ENCODE measurements at regions not wholly inside any gene's neighbourhood (a gene's known extent, or its start where the extent isn't known, plus 50 kb on each side); places are given as distances from the start of the nearest gene placed in this dataset.

DNA sequence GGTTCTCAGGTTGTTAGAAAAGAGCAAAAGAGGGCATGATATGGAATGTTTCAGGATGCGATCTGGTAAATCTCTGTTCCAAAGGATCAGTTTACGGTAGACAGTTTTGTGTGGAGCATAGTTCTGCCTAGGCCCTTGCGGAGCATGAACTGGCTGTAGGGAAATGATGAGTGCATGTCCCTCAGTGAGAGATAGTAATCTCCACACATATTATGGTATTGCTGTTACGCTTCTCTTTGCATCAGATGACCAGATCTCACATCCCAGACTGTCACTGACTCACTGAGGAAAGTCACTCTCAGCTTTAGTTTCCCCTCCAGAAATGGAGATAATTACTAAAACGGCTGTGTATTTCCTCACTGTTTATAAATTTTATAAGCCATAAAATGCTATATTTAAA, 836.0 kb downstream of the JRKL start:
- no peak overlapping the region for H3K9ac ChIP-seq (ENCODE audit: low read length)
- H3K36me3 ChIP-seq (replicated peaks; ENCODE audit: low read depth, low read length) = no peaks in the 10 kb centered on the region
- no peaks in the 10 kb centered on the region for H3K79me2 ChIP-seq (ENCODE audit: low read length)
- H3K4me3 ChIP-seq (ENCODE audit: low read length) = no peak overlapping the region
- H3K27ac ChIP-seq (ENCODE audit: low read length) = no peak overlapping the region
- no peaks in the 10 kb centered on the region for H3K27me3 ChIP-seq (ENCODE audit: low read depth, low read length)
- H3K4me1 ChIP-seq (ENCODE audit: low read length) = no peaks in the 10 kb centered on the region
- H2AFZ ChIP-seq (ENCODE audit: low read depth, low read length) = no peak overlapping the region
- TF ChIP-seq EZH2phosphoT487 (IDR thresholded peaks at IDR 0.05; ENCODE audit: low read depth) = no peak
- TF ChIP-seq, protein P1, sequence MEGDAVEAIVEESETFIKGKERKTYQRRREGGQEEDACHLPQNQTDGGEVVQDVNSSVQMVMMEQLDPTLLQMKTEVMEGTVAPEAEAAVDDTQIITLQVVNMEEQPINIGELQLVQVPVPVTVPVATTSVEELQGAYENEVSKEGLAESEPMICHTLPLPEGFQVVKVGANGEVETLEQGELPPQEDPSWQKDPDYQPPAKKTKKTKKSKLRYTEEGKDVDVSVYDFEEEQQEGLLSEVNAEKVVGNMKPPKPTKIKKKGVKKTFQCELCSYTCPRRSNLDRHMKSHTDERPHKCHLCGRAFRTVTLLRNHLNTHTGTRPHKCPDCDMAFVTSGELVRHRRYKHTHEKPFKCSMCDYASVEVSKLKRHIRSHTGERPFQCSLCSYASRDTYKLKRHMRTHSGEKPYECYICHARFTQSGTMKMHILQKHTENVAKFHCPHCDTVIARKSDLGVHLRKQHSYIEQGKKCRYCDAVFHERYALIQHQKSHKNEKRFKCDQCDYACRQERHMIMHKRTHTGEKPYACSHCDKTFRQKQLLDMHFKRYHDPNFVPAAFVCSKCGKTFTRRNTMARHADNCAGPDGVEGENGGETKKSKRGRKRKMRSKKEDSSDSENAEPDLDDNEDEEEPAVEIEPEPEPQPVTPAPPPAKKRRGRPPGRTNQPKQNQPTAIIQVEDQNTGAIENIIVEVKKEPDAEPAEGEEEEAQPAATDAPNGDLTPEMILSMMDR (IDR thresholded peaks at IDR 0.05; ENCODE audit: low read depth, low read length) = no peak
- no peaks in the 10 kb centered on the region for H4K20me1 ChIP-seq (ENCODE audit: insufficient read depth, low read length)
- H3K9me3 ChIP-seq (ENCODE audit: insufficient read depth, low read length) = no peaks in the 10 kb centered on the region
- H3K4me2 ChIP-seq (ENCODE audit: low read length) = no peak overlapping the region

DNA sequence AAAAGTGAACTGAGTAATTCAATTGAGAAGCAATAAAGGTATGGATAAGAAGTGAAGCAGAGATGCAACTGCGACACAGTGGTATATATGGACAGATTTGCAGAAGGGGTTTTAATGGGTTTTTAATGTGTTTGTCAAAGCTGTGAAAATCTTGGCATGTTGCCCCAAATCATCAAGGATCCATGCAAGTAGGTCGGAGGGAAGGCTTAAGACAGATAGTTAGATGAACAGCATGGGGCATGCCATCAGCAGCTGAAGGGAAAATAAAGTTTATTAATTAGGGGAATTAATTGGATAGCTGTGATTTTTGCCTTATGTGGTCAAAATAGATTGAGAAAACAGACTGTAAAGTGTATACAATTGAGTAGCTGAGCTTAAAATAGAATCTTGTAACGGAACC, 840.1 kb downstream of the JRKL start:
- H3K4me3 ChIP-seq (ENCODE audit: low read length) = no peak overlapping the region
- H3K27ac ChIP-seq (ENCODE audit: low read length) = no peak overlapping the region
- H2AFZ ChIP-seq (ENCODE audit: low read depth, low read length) = no peak overlapping the region
- H3K9ac ChIP-seq (ENCODE audit: low read length) = no peak overlapping the region
- no peaks in the 10 kb centered on the region for H4K20me1 ChIP-seq (ENCODE audit: insufficient read depth, low read length)
- no peaks in the 10 kb centered on the region for H3K9me3 ChIP-seq (ENCODE audit: insufficient read depth, low read length)
- no peak overlapping the region for H3K4me2 ChIP-seq (ENCODE audit: low read length)
- H3K27me3 ChIP-seq (ENCODE audit: low read depth, low read length) = no peaks in the 10 kb centered on the region
- no peaks in the 10 kb centered on the region for H3K79me2 ChIP-seq (ENCODE audit: low read length)
- H3K36me3 ChIP-seq (replicated peaks; ENCODE audit: low read depth, low read length) = no peaks in the 10 kb centered on the region
- H3K4me1 ChIP-seq (ENCODE audit: low read length) = no peaks in the 10 kb centered on the region
- TF ChIP-seq, protein P1 (IDR thresholded peaks at IDR 0.05; ENCODE audit: low read depth, low read length) = no peak
- TF ChIP-seq EZH2phosphoT487 (IDR thresholded peaks at IDR 0.05; ENCODE audit: low read depth) = no peak

DNA sequence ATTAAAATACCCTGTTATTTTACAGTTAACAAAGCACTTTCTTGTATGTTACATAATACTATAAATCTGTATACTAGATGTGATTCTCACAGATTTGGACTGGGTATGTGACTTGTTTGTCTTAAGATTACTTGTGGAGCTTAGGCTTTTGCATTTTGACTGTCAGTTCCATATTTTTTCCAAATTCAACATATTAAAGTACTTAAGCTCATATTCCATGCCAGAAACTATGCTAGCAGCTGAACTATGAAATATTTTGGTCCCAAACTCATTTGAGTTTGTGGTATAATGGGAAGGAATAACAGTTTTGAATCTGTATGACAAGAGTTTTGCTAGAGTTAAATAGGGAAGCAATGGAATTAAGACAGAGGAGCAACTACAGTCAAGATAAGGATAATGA, 841.4 kb downstream of the JRKL start:
- H3K27ac ChIP-seq (ENCODE audit: low read length) = no peak overlapping the region
- H3K9me3 ChIP-seq (ENCODE audit: insufficient read depth, low read length) = no peaks in the 10 kb centered on the region
- no peaks in the 10 kb centered on the region for H3K4me1 ChIP-seq (ENCODE audit: low read length)
- no peak overlapping the region for H3K4me2 ChIP-seq (ENCODE audit: low read length)
- H3K36me3 ChIP-seq (replicated peaks; ENCODE audit: low read depth, low read length) = no peaks in the 10 kb centered on the region
- TF ChIP-seq, protein P1 (IDR thresholded peaks at IDR 0.05; ENCODE audit: low read depth, low read length) = no peak
- no peak for TF ChIP-seq EZH2phosphoT487 (IDR thresholded peaks at IDR 0.05; ENCODE audit: low read depth)
- H4K20me1 ChIP-seq (ENCODE audit: insufficient read depth, low read length) = no peaks in the 10 kb centered on the region
- H2AFZ ChIP-seq (ENCODE audit: low read depth, low read length) = no peak overlapping the region
- no peaks in the 10 kb centered on the region for H3K27me3 ChIP-seq (ENCODE audit: low read depth, low read length)
- H3K9ac ChIP-seq (ENCODE audit: low read length) = no peak overlapping the region
- H3K4me3 ChIP-seq (ENCODE audit: low read length) = no peak overlapping the region
- no peaks in the 10 kb centered on the region for H3K79me2 ChIP-seq (ENCODE audit: low read length)

DNA sequence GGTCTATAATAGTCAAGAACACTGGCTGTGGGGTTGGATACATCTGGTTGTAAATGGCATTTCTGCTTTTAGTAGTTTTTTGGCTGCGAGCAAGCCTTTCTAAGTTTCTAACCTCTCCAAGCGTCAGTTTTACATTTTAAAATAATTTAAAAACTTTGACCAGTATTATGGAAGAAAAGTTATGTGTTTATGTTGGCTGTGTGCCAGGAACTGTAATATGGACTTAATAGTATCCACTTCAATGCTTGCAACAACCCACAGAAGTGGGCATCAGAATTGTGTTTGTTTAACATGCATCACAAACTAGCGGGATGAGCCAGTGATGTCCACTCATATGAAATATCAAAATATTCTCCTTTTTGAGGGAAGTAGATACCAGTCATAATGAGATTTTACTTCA, 844.2 kb downstream of the JRKL start:
- H3K36me3 ChIP-seq (replicated peaks; ENCODE audit: low read depth, low read length) = no peaks in the 10 kb centered on the region
- H3K79me2 ChIP-seq (ENCODE audit: low read length) = no peaks in the 10 kb centered on the region
- H2AFZ ChIP-seq (ENCODE audit: low read depth, low read length) = no peak overlapping the region
- no peak overlapping the region for H3K4me2 ChIP-seq (ENCODE audit: low read length)
- H3K4me1 ChIP-seq (ENCODE audit: low read length) = peaks cover 7% of the 10 kb centered on the region; the same call in 1 of the 2 replicates
- no peak overlapping the region for H3K9ac ChIP-seq (ENCODE audit: low read length)
- no peak for TF ChIP-seq EZH2phosphoT487 (IDR thresholded peaks at IDR 0.05; ENCODE audit: low read depth)
- TF ChIP-seq, protein P1 (IDR thresholded peaks at IDR 0.05; ENCODE audit: low read depth, low read length) = no peak
- no peaks in the 10 kb centered on the region for H3K9me3 ChIP-seq (ENCODE audit: insufficient read depth, low read length)
- H3K27me3 ChIP-seq (ENCODE audit: low read depth, low read length) = no peaks in the 10 kb centered on the region
- H4K20me1 ChIP-seq (ENCODE audit: insufficient read depth, low read length) = no peaks in the 10 kb centered on the region
- no peak overlapping the region for H3K4me3 ChIP-seq (ENCODE audit: low read length)
- H3K27ac ChIP-seq (ENCODE audit: low read length) = no peak overlapping the region

Data from OCI-LY3 (cell line).